ENCODE measurements at regions not wholly inside any gene's neighbourhood (a gene's known extent, or its start where the extent isn't known, plus 50 kb on each side); places are given as distances from the start of the nearest gene placed in this dataset.

GRCh38 chr10:128612195-128612594 lies 486.0 kb upstream of the MKI67 start:
- H3K9me3 ChIP-seq (ENCODE audit: low read length): no peaks in the 10 kb centered on the region
- H3K27ac ChIP-seq (ENCODE audit: low read length): no peak overlapping the region
- H3K9me2 ChIP-seq (ENCODE audit: insufficient read depth, low read length): no peaks in the 10 kb centered on the region
- H3K4me3 ChIP-seq (ENCODE audit: low read length): no peak overlapping the region
- H3K36me3 ChIP-seq (ENCODE audit: insufficient read depth, low read length): no peaks in the 10 kb centered on the region
- no peak overlapping the region for H3K9ac ChIP-seq (ENCODE audit: low read length)
- no peaks in the 10 kb centered on the region for H3F3A ChIP-seq (ENCODE audit: insufficient read depth, low read length, poor library complexity, severe bottlenecking)
- no peak for TF ChIP-seq REST (IDR thresholded peaks at IDR 0.05; ENCODE audit: borderline replicate concordance)
- TF ChIP-seq SMC3 (conservative IDR thresholded peaks at IDR 0.05; ENCODE audit: poor library complexity): no peak
- no peak for TF ChIP-seq TAF1 (IDR thresholded peaks at IDR 0.05; ENCODE audit: low read depth)
- TF ChIP-seq EZH2 (IDR thresholded peaks at IDR 0.05; ENCODE audit: borderline replicate concordance, insufficient read depth, low read length, poor library complexity, severe bottlenecking): no peak
- no peak for TF ChIP-seq RAD21 (conservative IDR thresholded peaks at IDR 0.05)
- TF ChIP-seq EP300 (conservative IDR thresholded peaks at IDR 0.05; ENCODE audit: poor library complexity, severe bottlenecking): no peak
- no peak for TF ChIP-seq MXI1 (conservative IDR thresholded peaks at IDR 0.05; ENCODE audit: poor library complexity, severe bottlenecking)
- TF ChIP-seq, protein P1, sequence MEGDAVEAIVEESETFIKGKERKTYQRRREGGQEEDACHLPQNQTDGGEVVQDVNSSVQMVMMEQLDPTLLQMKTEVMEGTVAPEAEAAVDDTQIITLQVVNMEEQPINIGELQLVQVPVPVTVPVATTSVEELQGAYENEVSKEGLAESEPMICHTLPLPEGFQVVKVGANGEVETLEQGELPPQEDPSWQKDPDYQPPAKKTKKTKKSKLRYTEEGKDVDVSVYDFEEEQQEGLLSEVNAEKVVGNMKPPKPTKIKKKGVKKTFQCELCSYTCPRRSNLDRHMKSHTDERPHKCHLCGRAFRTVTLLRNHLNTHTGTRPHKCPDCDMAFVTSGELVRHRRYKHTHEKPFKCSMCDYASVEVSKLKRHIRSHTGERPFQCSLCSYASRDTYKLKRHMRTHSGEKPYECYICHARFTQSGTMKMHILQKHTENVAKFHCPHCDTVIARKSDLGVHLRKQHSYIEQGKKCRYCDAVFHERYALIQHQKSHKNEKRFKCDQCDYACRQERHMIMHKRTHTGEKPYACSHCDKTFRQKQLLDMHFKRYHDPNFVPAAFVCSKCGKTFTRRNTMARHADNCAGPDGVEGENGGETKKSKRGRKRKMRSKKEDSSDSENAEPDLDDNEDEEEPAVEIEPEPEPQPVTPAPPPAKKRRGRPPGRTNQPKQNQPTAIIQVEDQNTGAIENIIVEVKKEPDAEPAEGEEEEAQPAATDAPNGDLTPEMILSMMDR (IDR thresholded peaks at IDR 0.05; ENCODE audit: poor library complexity, severe bottlenecking): no peak
- no peak for TF ChIP-seq POLR2AphosphoS5 (IDR thresholded peaks at IDR 0.05)
- H4K20me1 ChIP-seq (ENCODE audit: insufficient read depth): no peaks in the 10 kb centered on the region
- no peak overlapping the region for H2AFZ ChIP-seq (ENCODE audit: low read depth, low read length)
- no peaks in the 10 kb centered on the region for H3K79me2 ChIP-seq (replicated peaks; ENCODE audit: insufficient read depth, low read length)
- H3K4me2 ChIP-seq (ENCODE audit: low read length): no peak overlapping the region
- H3K27me3 ChIP-seq (ENCODE audit: insufficient read depth, low read depth, low read length): no peaks in the 10 kb centered on the region

DNA sequence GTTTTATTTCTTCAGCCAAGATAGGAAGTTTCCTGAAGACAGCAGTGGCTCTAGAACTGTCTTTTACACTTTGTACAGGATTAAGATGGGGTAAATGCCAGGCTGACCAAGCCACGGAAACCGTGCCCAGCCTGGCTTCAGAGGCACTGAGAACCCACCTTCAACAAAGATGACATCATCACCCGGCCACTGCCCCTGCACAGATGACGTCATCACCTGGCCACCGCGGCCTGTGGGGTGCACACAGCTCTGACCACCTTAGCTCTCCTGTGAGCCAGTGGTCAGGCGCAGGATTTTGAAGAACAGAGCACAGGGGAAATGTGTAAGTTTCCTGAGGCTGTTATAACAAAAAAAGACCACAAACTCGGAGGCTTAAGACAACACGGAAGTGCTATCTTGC lies 486.4 kb upstream of the MKI67 start:
- Histone ChIP-seq H3K4me3 (ENCODE audit: low read length) (no peak overlapping the region), H3K4me2 (ENCODE audit: low read length) (no peak overlapping the region), H3K27ac (ENCODE audit: low read length) (no peak overlapping the region), H2AFZ (ENCODE audit: low read depth, low read length) (no peak overlapping the region), H3K27me3 (ENCODE audit: insufficient read depth, low read depth, low read length) (no peaks in the 10 kb centered on the region), H3K36me3 (ENCODE audit: insufficient read depth, low read length) (no peaks in the 10 kb centered on the region), H3K9me3 (ENCODE audit: low read length) (no peaks in the 10 kb centered on the region), H3K9me2 (ENCODE audit: insufficient read depth, low read length) (no peaks in the 10 kb centered on the region), H3K9ac (ENCODE audit: low read length) (no peak overlapping the region), H3K79me2 (replicated peaks; ENCODE audit: insufficient read depth, low read length) (no peaks in the 10 kb centered on the region), H4K20me1 (ENCODE audit: insufficient read depth) (no peaks in the 10 kb centered on the region), H3F3A (ENCODE audit: insufficient read depth, low read length, poor library complexity, severe bottlenecking) (no peaks in the 10 kb centered on the region)
- TF ChIP-seq POLR2AphosphoS5 (IDR thresholded peaks at IDR 0.05): no peak
- TF ChIP-seq RAD21 (conservative IDR thresholded peaks at IDR 0.05): no peak
- no peak for TF ChIP-seq REST (IDR thresholded peaks at IDR 0.05; ENCODE audit: borderline replicate concordance)
- TF ChIP-seq TAF1 (IDR thresholded peaks at IDR 0.05; ENCODE audit: low read depth): no peak
- TF ChIP-seq MXI1 (conservative IDR thresholded peaks at IDR 0.05; ENCODE audit: poor library complexity, severe bottlenecking): no peak
- no peak for TF ChIP-seq EZH2 (IDR thresholded peaks at IDR 0.05; ENCODE audit: borderline replicate concordance, insufficient read depth, low read length, poor library complexity, severe bottlenecking)
- TF ChIP-seq, protein P1 (IDR thresholded peaks at IDR 0.05; ENCODE audit: poor library complexity, severe bottlenecking): no peak
- no peak for TF ChIP-seq EP300 (conservative IDR thresholded peaks at IDR 0.05; ENCODE audit: poor library complexity, severe bottlenecking)
- no peak for TF ChIP-seq SMC3 (conservative IDR thresholded peaks at IDR 0.05; ENCODE audit: poor library complexity)
